ENCODE measurements at regions not wholly inside any gene's neighbourhood (a gene's known extent, or its start where the extent isn't known, plus 50 kb on each side); places are given as distances from the start of the nearest gene placed in this dataset.

GRCh38 chr2:128594953-128595677 is 276.4 kb upstream of the HS6ST1 start:
- TF ChIP-seq CTCF (IDR thresholded peaks at IDR 0.05) (no peak), EP300 (IDR thresholded peaks at IDR 0.05) (no peak)

Measured in ovary (tissue), 3 donors.